Body of pancreas (tissue), 4 donors: ENCODE measurements at regions not wholly inside any gene's neighbourhood (a gene's known extent, or its start where the extent isn't known, plus 50 kb on each side); places are given as distances from the start of the nearest gene placed in this dataset.

Experiments
- ATAC-seq: fragments of 150-250 bp; one replicate; pipeline ENCODE4 v1.9.1; 2016
- DNase-seq, 4 donors: peaks; one replicate each; pipeline ENCODE4 v3.0.0-alpha.2; 2019
- H3K27ac ChIP-seq, 4 donors: fragments of 200-600 bp; sonication (generic); 1 replicate in 3 of 4; 2 replicates in 1 of 4; pipeline versions ENCODE4 v1.5.1 to v1.6.1; 2016 to 2019; ENCODE audit warnings: mild to moderate bottlenecking in 1 of 4, mixed read lengths in 1 of 4, moderate library complexity in 1 of 4
- H3K27me3 ChIP-seq, 2 donors: fragments of 200-600 bp; sonication (generic); one replicate each; pipeline ENCODE4 v1.6.0; 2016; ENCODE audit warnings: mild to moderate bottlenecking in 1 of 2
- H3K36me3 ChIP-seq, 2 donors: fragments of 200-600 bp; sonication (generic); replicated peaks in 1 of 2; 2 replicates each; pipeline ENCODE4 v1.5.1; 2016; ENCODE audit warnings: low read depth in 2 of 2; ENCODE audit not compliant: insufficient read depth in 1 of 2
- H3K4me1 ChIP-seq: fragments of 200-600 bp; sonication (generic); one replicate; pipeline ENCODE4 v1.6.0; 2016
- H3K4me3 ChIP-seq, 2 donors: fragments of 200-600 bp; sonication (generic); 1 replicate in 1 of 2; 2 replicates in 1 of 2; pipeline ENCODE4 v1.5.1; 2016 to 2019
- H3K9me3 ChIP-seq, 3 donors: fragments of 200-600 bp; sonication (generic); 1 replicate in 2 of 3; 2 replicates in 1 of 3; pipeline ENCODE4 v1.5.1; 2016
- CTCF ChIP-seq, 7 experiments: fragments of 450-650 bp in 4 of 7; fragments of 200-600 bp in 3 of 7; sonication (generic) in 3 of 7; IDR thresholded peaks; one replicate each; pipeline ENCODE4 v1.5.1; 2016 to 2019; ENCODE audit warnings: antibody characterized with exemption in 7 of 7
- POLR2A ChIP-seq, 3 donors: fragments of 450-650 bp; IDR thresholded peaks; one replicate each; pipeline ENCODE4 v1.6.1; 2016; ENCODE audit warnings: antibody characterized with exemption in 3 of 3, mild to moderate bottlenecking in 2 of 3
- WGBS, 2 donors: methylation state at CpG; one replicate each; pipeline ENCODE4 v1.1.5; 2017; 5-methylcytosine and 5-hydroxymethylcytosine counted together
- intact Hi-C: fragments of 100-400 bp; cut with DNase I; formaldehyde crosslinking; loops from one replicate; pipeline ENCODE4 v1.15.1; 2023

DNA sequence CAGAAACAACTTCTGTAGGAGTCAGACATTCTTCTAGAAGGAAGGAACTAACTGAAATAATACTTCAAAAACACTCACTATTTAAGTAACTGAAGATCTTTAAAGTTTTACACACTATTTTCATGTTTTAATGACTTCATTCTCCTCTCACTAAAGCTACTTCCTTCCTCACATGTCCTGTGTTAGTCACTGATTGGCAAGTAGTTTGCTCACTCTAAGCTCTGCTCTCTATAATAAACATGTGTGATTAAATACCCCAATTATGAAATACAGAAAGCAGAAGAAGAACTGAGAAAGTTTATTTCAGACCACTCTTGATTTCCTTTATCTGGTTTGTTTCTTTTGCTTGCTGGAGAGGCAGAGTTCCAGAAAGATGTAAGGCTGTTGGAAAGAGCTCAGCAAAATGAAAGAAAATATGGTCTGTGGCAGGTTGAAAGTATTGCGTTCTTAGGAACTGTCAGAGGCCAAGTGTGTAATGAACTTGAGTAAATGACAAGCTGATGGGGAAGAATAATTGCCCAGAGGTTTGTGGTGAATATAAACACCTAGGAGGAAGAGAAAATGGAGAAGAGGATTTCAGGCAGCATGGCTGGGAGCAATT lies 522.0 kb upstream of the SEL1L start:
- no peak for TF ChIP-seq POLR2A (IDR thresholded peaks at IDR 0.05)
- Histone ChIP-seq H3K36me3 (no peaks in the 10 kb centered on the region), H3K4me1 (no peaks in the 10 kb centered on the region), H3K9me3 (no peaks in the 10 kb centered on the region), H3K27me3 (no peaks in the 10 kb centered on the region), H3K27ac (no peak overlapping the region), H3K4me3 (no peak overlapping the region)
- WGBS, 2 donors = 24 to 53% methylated on average over 1 of the region's 1 CpG
- ATAC-seq = no peak
- DNase-seq = no peak
- intact Hi-C loops = no loop called here

GRCh38 chr14:82060219-82060618 lies 526.6 kb upstream of the SEL1L start:
- no peak overlapping the region for H3K27ac ChIP-seq
- TF ChIP-seq POLR2A (IDR thresholded peaks at IDR 0.05) (no peak), CTCF (IDR thresholded peaks at IDR 0.05) (no peak)
- no peaks in the 10 kb centered on the region for H3K9me3 ChIP-seq
- 27 to 37% methylated on average over 3 of the region's 3 CpGs for WGBS, 2 donors
- ATAC-seq = no peak
- H3K27me3 ChIP-seq = no peaks in the 10 kb centered on the region
- no peak for DNase-seq
- no peaks in the 10 kb centered on the region for H3K4me1 ChIP-seq
- no peaks in the 10 kb centered on the region for H3K36me3 ChIP-seq
- no peak overlapping the region for H3K4me3 ChIP-seq
- intact Hi-C loops = no loop called here

GRCh38 chr14:82067221-82067875 lies 533.7 kb upstream of the SEL1L start:
- Histone ChIP-seq H3K4me3 (no peak overlapping the region), H3K36me3 (no peaks in the 10 kb centered on the region), H3K27me3 (no peaks in the 10 kb centered on the region), H3K4me1 (no peaks in the 10 kb centered on the region), H3K27ac (no peak overlapping the region), H3K9me3 (no peaks in the 10 kb centered on the region)
- intact Hi-C loops = no loop called here
- no peak for ATAC-seq
- TF ChIP-seq POLR2A (IDR thresholded peaks at IDR 0.05) (no peak), CTCF (IDR thresholded peaks at IDR 0.05) (no peak)
- DNase-seq = no peak
- 50% methylated on average over 11 of the region's 11 CpGs for WGBS, 2 donors

DNA sequence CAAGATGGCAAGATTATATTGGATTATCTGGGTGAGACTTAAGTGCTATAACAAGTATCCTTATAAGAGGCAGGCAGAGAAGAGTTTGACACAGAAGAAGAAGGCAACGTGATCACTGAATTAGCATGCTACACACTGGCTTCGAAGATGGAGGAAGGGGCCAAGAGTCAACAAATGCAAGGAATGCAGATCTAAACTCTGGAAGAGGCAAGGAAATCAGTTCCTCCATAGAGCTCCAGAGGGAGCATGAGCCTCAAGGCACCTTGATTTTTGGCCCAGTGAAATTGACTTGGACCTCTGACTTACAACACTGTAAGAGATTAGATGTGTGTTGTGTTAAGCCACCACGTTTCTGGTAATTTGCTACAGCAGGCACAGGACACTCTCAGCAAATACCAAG lies 536.4 kb upstream of the SEL1L start:
- Histone ChIP-seq H3K4me1 (no peaks in the 10 kb centered on the region), H3K27ac (no peak overlapping the region), H3K4me3 (no peak overlapping the region), H3K36me3 (no peaks in the 10 kb centered on the region), H3K9me3 (no peaks in the 10 kb centered on the region), H3K27me3 (no peaks in the 10 kb centered on the region)
- ATAC-seq (no peak), DNase-seq (no peak)
- 33 to 52% methylated on average over 3 of the region's 3 CpGs for WGBS, 2 donors
- intact Hi-C loops = no loop called here
- TF ChIP-seq CTCF (IDR thresholded peaks at IDR 0.05) (no peak), POLR2A (IDR thresholded peaks at IDR 0.05) (no peak)

DNA sequence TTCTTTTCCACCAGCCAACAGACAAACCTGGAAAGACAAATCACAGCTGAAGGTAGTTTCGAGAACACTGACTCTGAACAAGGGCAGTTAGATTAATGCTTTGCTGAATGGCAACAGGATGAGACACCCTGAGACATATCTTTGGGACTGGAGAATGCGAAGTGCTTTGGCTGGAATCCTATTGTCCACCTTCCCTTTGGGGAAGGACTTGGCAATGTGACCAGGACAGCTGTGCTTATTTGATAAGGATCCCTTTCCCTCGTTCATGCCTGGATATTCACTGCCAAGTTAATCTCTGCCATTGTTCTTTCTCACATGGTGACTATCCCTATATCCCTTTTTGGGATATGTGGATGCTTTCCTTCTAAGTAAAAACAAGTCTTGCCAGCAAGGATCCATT lies 537.1 kb upstream of the SEL1L start:
- Histone ChIP-seq H3K36me3 (no peaks in the 10 kb centered on the region), H3K27me3 (no peaks in the 10 kb centered on the region), H3K9me3 (no peaks in the 10 kb centered on the region), H3K27ac (no peak overlapping the region), H3K4me1 (no peaks in the 10 kb centered on the region), H3K4me3 (no peak overlapping the region)
- 45 to 46% methylated on average over 3 of the region's 3 CpGs for WGBS, 2 donors
- DNase-seq (no peak), ATAC-seq (no peak)
- no peak for TF ChIP-seq POLR2A (IDR thresholded peaks at IDR 0.05)
- no peak for TF ChIP-seq CTCF (IDR thresholded peaks at IDR 0.05)
- intact Hi-C loops = no loop called here
